Stimulated activated CD4-positive, alpha-beta T cell treated with anti-CD3 and anti-CD28 coated beads, TNF-alpha, amount 100 ng/mL, for 48 hours (primary cell): ENCODE measurements at regions not wholly inside any gene's neighbourhood (a gene's known extent, or its start where the extent isn't known, plus 50 kb on each side); places are given as distances from the start of the nearest gene placed in this dataset.

Source experiments
- DNase-seq, 3 donors: peaks; one replicate each; pipeline ENCODE4 v3.0.0-alpha.2; 2020; ENCODE audit warnings: low read depth in 3 of 3

DNA sequence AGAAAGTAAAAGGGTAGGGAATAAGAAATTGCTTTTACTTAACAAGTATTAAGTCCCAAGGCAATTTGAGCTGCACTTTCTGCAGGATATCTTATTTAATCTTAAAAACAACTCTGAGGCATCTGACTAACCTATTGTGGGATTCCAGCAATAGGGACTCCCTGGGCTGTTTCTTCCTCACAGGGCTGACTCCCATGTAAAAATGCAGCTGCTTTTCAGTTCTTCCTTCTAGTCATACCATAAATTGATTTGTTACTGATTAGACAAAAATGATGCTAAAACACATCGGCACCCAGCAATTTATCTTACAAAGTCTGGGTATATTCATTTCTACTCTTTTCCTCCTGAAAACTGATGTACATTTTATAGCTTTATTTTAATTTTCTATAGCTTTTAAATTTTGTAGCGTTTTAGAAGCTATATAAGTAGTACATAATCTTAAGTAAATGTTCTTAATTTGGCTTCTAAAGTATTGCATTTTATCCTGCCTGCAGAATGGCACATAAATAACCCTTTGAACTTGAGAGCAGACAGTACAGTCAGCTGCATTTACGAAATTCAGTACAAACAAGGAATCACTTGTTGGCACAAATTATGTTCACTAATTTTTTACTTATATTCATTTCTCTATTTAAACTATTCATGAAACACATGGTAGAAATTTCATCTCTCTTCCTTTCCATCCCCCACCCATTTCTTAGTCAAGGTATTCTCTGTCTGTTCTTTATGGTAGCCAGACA, 102.4 kb upstream of the FRY start:
- DNase-seq, result no peak

DNA sequence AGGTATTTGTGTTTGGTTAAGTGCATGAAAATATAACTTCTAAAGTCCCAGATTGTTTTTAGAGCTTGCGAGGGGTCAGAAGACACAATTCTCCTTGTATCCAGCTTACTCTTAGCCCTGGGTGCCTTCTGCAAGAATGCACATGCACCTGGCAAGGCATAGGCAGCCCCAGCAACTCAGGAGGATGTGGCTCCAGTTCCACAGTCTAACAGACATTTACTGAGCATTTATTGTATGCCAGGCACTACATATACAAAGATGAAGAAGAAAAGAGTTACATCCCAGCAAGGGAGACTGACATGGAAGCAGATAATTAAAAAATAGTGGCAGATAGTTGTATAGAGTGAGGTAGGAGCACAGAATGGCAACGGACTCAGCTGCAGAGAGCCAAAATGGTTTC, 101.1 kb upstream of the FRY start:
- no peak for DNase-seq

DNA sequence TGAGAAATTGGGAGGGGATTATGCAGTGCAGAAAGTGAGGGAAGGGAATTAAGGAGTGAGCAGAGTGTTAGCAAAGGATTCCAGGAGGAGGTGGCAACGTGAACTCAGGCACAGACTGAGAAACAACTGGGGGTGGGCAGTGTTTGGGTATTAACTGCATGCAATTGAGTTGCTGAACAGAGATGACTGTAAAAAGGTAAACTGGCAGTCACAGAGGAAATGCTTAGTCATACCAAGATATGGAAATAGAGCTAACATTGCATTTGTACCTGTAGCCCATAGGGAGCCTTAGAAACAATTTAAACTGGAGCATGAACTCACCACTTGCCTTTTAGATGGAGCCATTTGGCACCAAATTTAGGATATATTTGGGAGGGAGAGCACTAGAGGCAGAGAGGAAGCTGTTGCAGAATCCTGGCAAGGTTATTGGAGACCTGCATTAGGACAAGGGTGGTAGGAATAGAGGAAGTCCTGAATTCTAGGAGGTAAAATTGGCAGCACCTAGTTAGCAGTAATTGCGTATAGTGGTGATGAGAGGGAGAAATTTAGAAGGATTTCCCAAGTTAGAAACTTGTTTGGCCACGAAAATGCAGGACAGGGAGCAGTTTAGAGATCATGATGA, 100.6 kb upstream of the FRY start:
- DNase-seq, result no peak

DNA sequence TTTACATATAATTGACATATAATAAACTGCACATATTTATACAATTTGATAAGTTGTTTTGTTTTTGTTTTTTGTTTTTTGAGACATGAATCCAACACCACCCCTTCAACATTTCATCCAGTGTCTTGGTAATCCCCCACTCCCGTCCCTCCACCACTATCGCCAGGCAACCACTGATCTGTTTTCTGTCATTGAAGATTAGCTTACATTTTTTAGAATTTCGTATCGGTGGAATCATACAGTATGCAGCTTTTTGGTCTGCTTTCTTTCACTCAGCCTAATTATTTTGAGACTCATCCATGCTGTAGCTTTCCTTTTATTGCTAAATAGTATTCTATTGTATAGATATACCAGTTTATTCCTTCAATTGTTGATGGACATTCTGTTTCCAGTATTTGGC, 94.1 kb upstream of the FRY start:
- DNase-seq, result no peak

DNA sequence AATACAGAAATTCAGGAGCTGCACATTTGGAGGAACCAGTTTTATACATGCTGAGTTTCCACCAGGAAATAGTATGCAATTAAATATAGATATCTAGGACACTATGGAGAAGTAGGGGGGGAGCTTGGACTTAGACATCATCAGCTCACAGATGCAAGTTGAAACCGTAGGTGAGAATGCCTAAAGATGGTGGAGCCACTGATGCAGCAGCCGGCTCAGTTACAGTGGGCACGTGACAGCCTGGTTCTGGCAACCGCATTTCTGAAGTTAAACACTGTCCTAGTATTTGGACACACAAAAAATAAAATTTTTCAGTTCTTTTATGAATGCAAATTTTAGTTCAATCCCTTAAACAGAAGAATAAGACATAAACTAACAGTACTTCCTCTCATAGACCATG, 91.5 kb upstream of the FRY start:
- no peak for DNase-seq

DNA sequence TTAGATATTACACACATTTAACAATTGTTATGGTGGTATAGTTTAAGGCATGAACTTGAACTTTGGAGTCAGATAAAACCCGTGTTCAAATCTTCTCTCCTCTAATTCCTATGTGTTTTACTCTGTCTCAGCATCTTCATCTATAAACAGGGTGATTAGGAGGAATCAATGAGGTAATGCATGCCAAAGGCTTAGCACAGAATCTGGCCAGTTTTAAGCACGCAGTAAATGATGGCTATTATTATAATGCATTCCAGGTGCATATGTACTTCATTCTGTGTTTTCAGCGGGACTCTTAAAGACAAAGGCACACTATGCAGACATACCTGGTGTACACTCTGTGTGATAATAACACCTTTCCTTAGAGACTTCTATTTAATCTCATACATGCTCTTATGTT, 88.0 kb upstream of the FRY start:
- DNase-seq, result no peak

DNA sequence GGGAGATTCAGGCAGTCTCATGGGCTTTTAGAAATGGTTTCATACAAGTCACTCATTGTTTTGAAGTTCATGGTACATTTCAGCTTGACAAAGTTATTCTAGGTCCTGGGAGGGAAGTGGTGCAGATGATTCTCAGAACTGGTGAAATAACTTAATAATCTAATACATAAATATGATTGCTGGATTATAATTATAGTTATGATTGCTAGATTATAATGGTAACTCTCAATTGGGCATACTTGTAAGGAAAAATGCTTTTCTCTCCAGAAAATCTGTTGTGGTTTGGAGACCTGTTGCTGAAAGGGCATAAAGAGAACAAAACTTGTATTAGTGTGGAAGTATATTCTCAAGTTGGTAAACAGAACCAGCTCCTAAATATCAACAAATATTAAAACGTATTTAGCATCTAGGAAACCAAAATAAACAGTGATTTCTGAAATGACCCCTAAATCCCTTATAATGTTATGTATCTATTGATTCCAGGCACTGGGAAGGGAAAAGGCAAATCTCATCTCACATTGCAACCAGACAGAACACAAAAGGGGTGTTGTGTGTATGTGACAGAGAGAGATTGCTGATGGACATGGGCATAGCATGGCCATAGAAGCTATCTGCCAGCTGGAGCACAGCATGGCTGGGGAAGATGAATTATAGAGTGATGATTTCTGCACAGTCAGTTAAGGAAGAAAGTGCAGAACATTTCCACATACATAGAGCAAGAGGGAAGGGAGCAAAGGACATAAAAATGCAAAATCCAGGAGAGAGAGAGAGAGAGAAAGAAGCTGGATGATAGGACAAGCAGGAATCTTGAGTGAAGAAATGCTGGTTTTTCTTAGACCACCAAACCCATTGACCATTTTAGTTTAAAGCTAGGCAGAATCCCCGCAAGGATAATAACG, 87.1 kb upstream of the FRY start:
- no peak for DNase-seq

DNA sequence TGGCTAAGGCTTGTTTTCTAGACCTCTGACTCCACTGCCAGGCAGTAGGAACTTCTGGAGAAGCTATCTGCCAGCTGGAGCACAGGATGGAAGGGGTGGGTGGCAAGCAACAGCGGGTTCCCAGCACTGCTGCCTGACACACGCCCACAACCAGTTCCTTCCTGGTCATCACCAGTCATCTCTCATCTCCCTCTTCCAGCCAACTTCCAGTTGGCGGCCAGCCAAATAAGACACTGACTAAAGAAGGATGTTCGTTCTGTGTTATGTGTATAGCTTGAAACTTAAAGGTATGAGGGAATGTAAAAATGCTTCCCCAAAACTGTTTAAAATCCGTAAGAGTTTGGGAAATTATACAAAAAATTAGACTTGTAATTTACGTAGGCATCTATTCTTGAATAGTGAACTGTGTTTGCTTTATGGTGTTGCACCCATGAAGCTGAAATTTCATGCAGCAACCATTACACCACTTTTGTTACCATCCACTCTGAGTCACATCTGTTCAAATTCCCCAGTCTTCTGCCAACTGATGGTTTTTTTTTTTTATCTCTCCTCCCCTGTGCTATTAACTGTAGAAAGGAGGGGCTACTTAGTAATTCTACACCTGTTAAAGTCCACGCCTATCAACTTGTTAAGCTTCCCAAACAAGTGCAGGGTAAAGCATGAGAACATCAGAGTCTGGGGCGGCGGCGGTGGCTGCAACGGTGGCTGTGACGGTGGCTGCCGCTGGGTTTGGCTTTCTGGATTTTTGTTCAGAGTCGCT, 86.2 kb upstream of the FRY start:
- DNase-seq, result no peak

DNA sequence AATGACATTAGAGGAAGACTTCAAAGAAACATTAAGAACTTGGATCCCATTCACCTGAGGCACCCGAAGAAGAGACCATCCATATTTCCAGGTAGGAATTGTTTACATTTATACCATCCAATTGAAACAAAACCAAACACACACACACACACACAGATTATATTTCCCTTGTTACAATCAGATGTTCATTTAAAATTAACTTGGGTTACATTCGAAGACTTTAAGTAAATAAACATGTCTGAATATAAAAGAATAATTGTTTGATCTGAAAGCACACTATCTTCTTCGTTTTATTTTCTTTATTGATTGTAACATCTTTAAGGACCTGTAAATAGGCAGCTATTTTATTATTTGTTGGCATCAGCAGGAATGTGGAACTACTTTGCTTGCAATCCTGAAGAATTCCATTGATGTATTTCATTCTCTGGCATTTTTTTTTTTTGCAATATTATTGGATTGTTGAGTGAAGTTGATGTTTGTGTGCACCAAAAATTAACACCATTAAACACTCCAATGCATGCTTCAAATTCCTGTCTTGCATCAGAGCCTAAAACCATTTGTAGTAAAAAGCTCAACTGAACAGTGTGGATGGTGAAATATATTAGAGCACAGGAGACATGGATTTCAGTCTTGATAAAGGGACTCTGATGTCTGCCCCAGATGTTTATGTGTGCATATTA, 85.3 kb upstream of the FRY start:
- no peak for DNase-seq

DNA sequence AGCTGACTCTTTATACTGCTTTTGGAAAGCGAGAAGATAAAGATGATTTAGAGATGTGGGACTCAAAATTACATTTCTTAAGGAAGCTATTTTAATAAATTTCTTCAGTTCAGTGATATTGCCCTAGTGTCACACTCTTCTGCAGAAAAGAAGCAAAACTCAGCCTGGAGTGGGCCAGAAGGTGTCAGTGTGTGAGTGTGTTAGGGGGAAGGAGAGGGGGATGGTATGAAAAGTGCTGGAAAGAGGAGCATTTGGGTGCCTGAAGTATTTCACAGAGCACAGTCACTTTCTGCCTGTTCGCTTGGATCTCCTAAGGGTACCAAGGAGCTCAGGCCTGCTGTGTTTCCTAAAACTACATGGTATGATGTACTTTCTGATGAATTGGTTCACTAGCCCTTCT, 84.5 kb upstream of the FRY start:
- no peak for DNase-seq

DNA sequence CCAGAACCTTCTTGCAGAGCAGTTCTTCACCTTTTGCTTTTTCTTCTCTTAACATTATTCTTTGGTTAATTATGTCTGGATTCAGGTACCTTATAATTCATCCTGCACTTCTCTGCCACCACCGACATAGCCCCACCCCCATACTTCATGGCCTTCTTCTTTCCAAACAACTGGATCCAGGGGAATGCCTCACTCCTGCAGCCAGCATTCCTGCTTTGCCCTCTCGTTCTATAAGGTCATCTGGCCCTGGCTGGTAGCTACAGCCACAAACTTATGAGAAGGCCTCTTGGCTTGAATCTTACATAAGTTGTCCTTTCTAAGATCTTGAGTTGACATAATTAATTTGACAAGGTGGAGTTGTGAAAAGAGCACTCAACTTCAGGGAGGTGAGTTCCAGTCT, 84.1 kb upstream of the FRY start:
- DNase-seq, result no peak

DNA sequence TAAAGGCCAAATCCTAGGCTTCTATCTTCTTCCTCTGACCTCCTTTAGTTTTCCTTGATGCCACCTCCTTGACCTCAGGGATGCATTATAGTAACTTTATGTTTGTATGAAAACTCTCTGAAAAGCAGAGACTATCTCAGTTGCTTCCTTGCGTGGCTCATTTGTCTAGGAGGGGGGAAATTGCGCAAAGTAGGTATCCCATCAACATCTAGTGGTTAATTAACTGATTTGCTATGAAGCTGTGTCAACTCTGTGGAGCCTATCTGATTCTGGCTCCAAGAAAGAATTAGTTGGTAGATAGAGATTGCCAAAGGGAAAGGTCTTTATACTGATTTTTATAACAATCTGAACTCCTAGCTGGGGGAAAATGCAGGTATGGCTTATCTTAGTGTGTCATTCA, 82.1 kb upstream of the FRY start:
- no peak for DNase-seq

DNA sequence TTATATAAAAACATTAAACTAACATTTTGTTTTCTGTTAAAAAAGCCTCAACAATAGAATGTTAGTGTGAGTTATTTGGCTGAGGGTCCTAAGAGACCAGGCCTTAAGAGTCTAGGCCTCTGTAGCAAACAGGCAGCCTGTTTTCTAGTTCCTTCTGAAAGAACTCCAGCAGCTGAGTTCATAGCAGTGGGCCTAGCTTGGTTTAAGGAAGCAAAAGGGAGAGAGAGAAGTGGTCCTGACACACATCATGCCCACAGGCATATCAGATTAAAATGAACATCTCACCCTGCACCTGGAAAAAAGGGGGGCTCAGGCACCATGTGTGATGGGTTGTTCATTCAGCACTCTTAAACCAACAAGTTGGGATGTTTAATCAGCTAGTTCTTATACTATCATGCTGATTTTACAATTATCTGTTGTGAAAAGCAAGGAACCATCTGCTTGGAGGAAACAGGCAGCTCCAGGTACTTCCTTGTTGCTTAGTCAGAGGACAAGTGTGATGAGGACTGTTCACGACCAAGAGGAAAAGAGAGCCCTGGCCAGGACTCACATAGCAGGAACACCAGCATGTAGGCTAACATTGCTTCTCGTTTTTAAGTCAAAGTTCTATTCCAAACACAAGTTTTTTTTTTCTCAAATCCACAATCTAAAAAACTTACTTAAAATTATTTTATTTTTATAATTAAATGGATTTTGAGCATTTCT, 81.3 kb upstream of the FRY start:
- no peak for DNase-seq

DNA sequence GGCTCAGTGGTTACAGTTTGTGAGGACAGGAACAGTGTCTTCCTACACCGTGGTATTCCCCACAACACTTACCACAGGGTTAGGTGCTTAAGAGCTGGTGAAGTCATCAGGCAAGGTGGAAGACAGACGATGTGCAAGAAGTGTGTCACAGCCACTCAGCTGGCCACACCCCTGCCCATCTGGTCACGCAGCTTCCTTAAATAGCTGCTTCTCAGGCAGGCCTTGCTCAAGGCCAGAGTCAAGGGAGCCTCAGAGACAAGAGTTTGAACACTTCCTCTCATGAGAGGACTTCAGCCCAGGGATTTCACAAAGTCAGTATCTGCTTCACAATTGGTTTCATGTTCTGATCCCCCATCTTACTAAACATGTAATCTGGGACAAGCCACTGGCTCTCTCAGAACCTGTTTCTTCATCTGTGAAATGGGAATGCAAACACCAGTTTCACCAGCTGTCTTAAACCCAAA, 80.3 kb upstream of the FRY start:
- DNase-seq, result no peak

DNA sequence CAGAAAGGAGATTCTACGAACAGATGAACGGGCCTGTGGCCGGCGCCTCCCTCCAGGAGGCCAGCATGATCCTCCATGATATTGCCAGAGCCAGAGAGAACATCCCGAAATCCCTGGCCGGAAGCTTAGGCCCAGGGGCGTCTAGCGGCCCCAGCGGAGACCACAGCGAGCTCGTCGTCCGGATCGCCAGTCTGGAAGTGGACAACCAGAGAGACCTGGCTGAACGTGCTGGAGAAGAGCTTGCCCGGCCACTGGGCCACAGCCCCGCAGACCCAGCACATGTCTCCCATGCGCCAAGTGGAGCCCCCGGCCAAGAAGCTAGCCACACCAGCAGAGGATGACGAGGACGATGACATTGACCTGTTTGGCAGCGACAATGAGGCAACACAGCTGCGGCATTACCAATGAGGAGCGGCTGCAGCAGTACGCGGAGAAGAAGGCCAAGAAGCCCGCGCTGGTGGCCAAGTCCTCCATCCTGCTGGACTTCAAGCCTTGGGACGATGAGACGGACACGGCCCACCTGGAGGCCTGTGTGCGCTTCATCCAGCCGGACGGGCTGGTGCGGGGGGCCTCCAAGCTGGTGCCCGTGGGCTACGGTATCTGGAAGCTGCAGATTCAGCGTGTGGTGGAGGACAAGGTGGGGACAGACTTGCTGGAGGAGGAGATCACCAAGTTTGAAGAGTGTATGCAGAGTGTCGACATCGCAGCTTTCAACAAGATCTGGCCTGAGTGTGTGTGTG, 78.8 kb upstream of the FRY start:
- DNase-seq, result no peak

DNA sequence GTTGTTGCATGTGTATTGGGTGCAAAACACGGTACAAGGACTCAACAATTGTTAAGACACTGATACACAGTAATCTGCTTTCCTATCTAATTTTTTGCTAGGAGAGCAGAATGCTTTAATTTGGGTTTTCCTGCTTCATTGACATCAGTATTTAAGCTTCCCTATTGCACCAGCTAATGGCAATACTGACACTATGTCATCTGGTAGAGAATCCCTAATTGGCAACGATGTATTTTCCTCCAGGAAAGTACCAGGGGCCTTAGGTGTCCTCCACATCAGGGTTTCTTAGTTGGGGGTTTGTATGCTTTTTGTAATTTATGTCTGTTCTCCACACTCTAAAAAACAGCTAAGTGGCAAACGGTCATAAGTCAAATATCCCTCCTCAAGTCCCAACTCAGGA, 76.5 kb upstream of the FRY start:
- DNase-seq, result no peak

DNA sequence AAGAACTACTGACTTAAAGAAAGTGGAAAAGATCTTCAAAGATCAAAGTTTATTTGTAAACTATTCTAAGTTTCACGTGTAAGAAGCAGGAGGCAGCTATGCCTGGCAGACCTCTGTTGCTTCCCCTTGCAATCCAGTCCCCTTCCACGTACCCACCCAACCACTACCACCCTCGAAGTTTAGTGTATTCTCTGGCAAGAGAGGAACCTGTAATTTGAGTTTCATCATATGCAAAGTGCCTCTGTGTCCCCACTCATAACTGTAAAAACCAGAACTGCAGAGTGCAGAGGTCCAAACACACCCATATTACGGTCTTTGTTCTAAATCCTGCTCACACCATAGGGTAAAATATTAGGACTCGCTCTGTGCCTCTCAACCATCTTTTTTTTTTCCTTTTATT, 75.8 kb upstream of the FRY start:
- DNase-seq, result no peak

DNA sequence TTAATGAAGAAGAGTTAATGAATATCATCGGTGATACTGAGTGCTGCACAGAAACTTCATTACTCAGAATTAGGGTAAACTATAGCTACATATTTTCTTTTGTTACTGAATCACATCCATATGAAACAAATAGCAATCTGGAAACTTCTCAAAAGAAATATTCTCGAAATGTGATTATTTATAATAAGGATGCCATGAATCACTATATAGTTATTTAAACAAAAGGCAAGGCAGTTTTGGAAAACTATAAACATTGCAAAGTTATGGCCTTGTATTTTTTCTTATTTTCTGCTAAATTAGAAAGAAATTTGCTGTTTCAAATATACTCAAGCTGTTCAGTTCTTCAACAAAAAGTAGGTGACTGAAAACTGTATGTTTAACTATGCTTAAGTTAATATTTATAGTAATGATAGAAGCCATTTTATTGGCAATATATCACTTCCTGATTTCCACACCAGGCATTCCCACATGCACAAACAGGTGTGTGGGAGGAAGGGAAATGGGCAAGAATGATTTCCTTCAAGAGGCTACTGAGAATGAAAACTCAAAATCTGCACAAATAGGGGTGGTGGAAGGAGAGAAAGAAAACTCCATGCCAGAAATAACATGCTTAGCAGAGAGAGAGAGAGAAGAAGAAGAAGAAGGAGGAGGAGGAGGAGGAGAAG, 74.5 kb upstream of the FRY start:
- no peak for DNase-seq

DNA sequence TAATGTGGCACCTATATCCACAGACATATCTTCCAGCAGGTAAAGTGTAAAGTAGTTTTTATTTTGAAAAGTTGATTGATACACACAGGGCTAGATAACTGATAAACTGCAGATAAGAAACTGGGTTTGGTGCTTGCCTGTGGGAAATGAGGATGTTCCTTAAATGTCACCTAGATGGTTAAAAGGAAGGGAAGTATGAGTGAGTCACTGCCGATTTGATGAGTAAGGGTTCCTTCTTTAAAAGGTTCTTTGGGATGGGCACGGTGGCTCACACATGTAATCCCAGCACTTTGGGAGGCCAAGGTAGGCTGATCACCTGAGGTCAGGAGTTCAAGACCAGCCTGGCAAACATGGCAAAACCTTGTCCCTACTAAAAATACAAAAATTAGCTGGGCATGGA, 73.8 kb upstream of the FRY start:
- no peak for DNase-seq
